Vagina (tissue), 2 donors: ENCODE measurements at regions not wholly inside any gene's neighbourhood (a gene's known extent, or its start where the extent isn't known, plus 50 kb on each side); places are given as distances from the start of the nearest gene placed in this dataset.

ENCODE experiments used
- CTCF ChIP-seq, 3 experiments: fragments of 450-650 bp in 2 of 3; fragments of 200-600 bp in 1 of 3; sonication (generic) in 1 of 3; IDR thresholded peaks; one replicate each; pipeline ENCODE4 v1.5.1; 2017 to 2019; ENCODE audit warnings: antibody characterized with exemption in 3 of 3, mild to moderate bottlenecking in 2 of 3, moderate library complexity in 2 of 3
- POLR2AphosphoS5 ChIP-seq, 2 donors: sonication (generic); formaldehyde crosslinking; IDR thresholded peaks; one replicate each; pipeline ENCODE4 v1.9.0; 2017; ENCODE audit warnings: antibody characterized with exemption in 2 of 2, mild to moderate bottlenecking in 2 of 2, low read depth in 1 of 2; ENCODE audit not compliant: insufficient read depth in 1 of 2

- TF ChIP-seq CTCF (IDR thresholded peaks at IDR 0.05) (no peak), POLR2AphosphoS5 (IDR thresholded peaks at IDR 0.05; ENCODE audit: insufficient read depth in 1 of 2, low read depth in 1 of 2) (no peak)
Observed at GRCh38 chr7:80373429-80374032, 138.3 kb downstream of the GNAT3 start.
